Naive thymus-derived CD4-positive, alpha-beta T cell (primary cell): ENCODE measurements at regions not wholly inside any gene's neighbourhood (a gene's known extent, or its start where the extent isn't known, plus 50 kb on each side); places are given as distances from the start of the nearest gene placed in this dataset.

Source experiments
- ATAC-seq: fragments of 150-1000 bp; cut with Tn5 transposase; 2 replicates; pipeline ENCODE4 v1.10.0; 2021; ENCODE audit warnings: mild to moderate bottlenecking, moderate library complexity
- CTCF ChIA-PET: fragments of 350-600 bp; sonication (Branson Sonifier 250); formaldehyde crosslinking; loops from one replicate; lab custom pipeline; 2021; ENCODE audit warnings: antibody characterized with exemption; lab: Charles Lee
- POLR2A ChIA-PET: fragments of 350-600 bp; sonication (Branson Sonifier 250); formaldehyde crosslinking; loops from one replicate; lab custom pipeline; 2021; ENCODE audit warnings: antibody characterized with exemption, inconsistent platforms; lab: Charles Lee
- DNase-seq, 9 donors: peaks; one replicate each; pipeline versions ENCODE4 v3.0.0 to v3.0.0-alpha.2; 2020 to 2022; ENCODE audit warnings: mixed read lengths in 1 of 9
- H3K27ac ChIP-seq: one replicate; pipeline ENCODE4 v1.7.0; 2013; ENCODE audit warnings: mild to moderate bottlenecking, low read depth, low read length, moderate library complexity
- H3K27me3 ChIP-seq, 2 donors: one replicate each; pipeline ENCODE4 v1.7.0; 2013; ENCODE audit warnings: low read length in 2 of 2, mild to moderate bottlenecking in 2 of 2, moderate library complexity in 2 of 2; ENCODE audit not compliant: control insufficient read depth in 2 of 2, insufficient read depth in 2 of 2
- H3K36me3 ChIP-seq, 3 experiments: 1 replicate in 2 of 3; 2 replicates in 1 of 3; pipeline ENCODE4 v1.7.0; 2013; ENCODE audit warnings: low read length in 3 of 3, mild to moderate bottlenecking in 3 of 3, moderate library complexity in 1 of 3; ENCODE audit not compliant: insufficient read depth in 3 of 3, control insufficient read depth in 2 of 3
- H3K4me1 ChIP-seq, 2 donors: one replicate each; pipeline ENCODE4 v1.7.0; 2013; ENCODE audit warnings: low read length in 2 of 2, mild to moderate bottlenecking in 2 of 2, moderate library complexity in 1 of 2; ENCODE audit not compliant: control insufficient read depth in 2 of 2, insufficient read depth in 2 of 2
- H3K4me3 ChIP-seq: 2 replicates; pipeline ENCODE4 v1.7.0; 2013; ENCODE audit warnings: mild to moderate bottlenecking, low read length
- H3K9me3 ChIP-seq, 3 experiments: 1 replicate in 2 of 3; 2 replicates in 1 of 3; pipeline ENCODE4 v1.7.0; 2013; ENCODE audit warnings: low read length in 3 of 3; ENCODE audit not compliant: control insufficient read depth in 2 of 3
- H3K27ac Mint-ChIP-seq, 9 donors: one replicate each; pipeline ENCODE4 v1.8.0; 2020 to 2022; ENCODE audit warnings: mixed read lengths in 9 of 9, mild to moderate bottlenecking in 8 of 9, moderate library complexity in 5 of 9, inconsistent platforms in 2 of 9
- H3K27me3 Mint-ChIP-seq, 5 donors: one replicate each; pipeline ENCODE4 v1.8.0; 2021 to 2022; ENCODE audit warnings: mixed read lengths in 5 of 5, mild to moderate bottlenecking in 1 of 5
- H3K36me3 Mint-ChIP-seq, 5 donors: one replicate each; pipeline ENCODE4 v1.8.0; 2020 to 2022; ENCODE audit warnings: mixed read lengths in 5 of 5, mild to moderate bottlenecking in 3 of 5, inconsistent platforms in 1 of 5
- H3K4me1 Mint-ChIP-seq, 7 donors: one replicate each; pipeline ENCODE4 v1.8.0; 2020 to 2022; ENCODE audit warnings: mixed read lengths in 7 of 7, mild to moderate bottlenecking in 3 of 7, inconsistent platforms in 1 of 7
- H3K4me3 Mint-ChIP-seq, 10 donors: one replicate each; pipeline ENCODE4 v1.8.0; 2020 to 2022; ENCODE audit warnings: mild to moderate bottlenecking in 10 of 10, mixed read lengths in 10 of 10, moderate library complexity in 6 of 10, inconsistent platforms in 2 of 10
- H3K9me3 Mint-ChIP-seq, 11 donors: one replicate each; pipeline ENCODE4 v1.8.0; 2020 to 2022; ENCODE audit warnings: mixed read lengths in 11 of 11, mild to moderate bottlenecking in 4 of 11, inconsistent platforms in 1 of 11, moderate library complexity in 1 of 11
- intact Hi-C, 2 donors: fragments of 100-400 bp; cut with micrococcal nuclease; formaldehyde crosslinking; loops; one replicate each; pipeline ENCODE4 v1.15.1; 2023

DNA sequence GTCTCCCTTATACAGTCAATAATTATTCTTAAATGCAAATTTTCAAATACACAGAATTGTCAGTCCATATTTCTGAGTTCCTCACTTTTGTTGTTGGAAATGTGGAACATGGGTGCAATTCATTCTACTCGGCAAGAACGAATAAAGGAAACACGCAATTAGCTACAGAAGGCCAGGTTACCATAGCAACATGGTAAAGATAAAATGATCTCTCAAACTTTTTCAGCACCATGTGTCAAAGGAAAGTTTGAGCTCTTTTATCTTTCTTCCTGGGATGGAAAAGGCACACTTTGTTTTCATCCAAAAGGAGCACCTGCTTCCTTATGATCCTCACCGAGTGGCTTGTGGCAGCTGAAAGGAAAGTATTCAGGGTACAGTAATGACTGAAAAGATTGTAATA, 595.0 kb downstream of the RPS29 start:
- H3K4me3 ChIP-seq = no peak overlapping the region
- no peaks in the 10 kb centered on the region for H3K9me3 ChIP-seq
- ATAC-seq (no peak), DNase-seq (no peak)
- H3K36me3 Mint-ChIP-seq = no peaks in the 10 kb centered on the region
- peaks cover 0 to 2% (median 0%) of the 10 kb centered on the region in 11 donors for H3K9me3 Mint-ChIP-seq
- ChIA-PET POLR2A (no interaction called here), CTCF (no interaction called here)
- H3K4me1 ChIP-seq = no peaks in the 10 kb centered on the region
- intact Hi-C loops = no loop called here
- H3K27ac ChIP-seq = no peak overlapping the region
- H3K27me3 Mint-ChIP-seq = peaks cover 0 to 6% (median 0%) of the 10 kb centered on the region in 5 donors
- no peaks in the 10 kb centered on the region for H3K4me1 Mint-ChIP-seq
- H3K36me3 ChIP-seq = no peaks in the 10 kb centered on the region
- H3K4me3 Mint-ChIP-seq = no peak overlapping the region
- no peaks in the 10 kb centered on the region for H3K27me3 ChIP-seq
- no peak overlapping the region for H3K27ac Mint-ChIP-seq

- Histone ChIP-seq H3K27me3 (no peaks in the 10 kb centered on the region), H3K9me3 (no peaks in the 10 kb centered on the region), H3K4me3 (no peak overlapping the region), H3K36me3 (no peaks in the 10 kb centered on the region), H3K4me1 (no peaks in the 10 kb centered on the region), H3K27ac (no peak overlapping the region)
- Mint-ChIP-seq H3K27ac (no peak overlapping the region), H3K27me3 (peaks cover 0 to 6% (median 0%) of the 10 kb centered on the region in 5 donors), H3K9me3 (peaks cover 0 to 8% (median 2%) of the 10 kb centered on the region in 11 donors), H3K4me1 (no peaks in the 10 kb centered on the region), H3K4me3 (no peak overlapping the region), H3K36me3 (no peaks in the 10 kb centered on the region)
- ChIA-PET POLR2A (no interaction called here), CTCF (no interaction called here)
- no peak for DNase-seq
- ATAC-seq = no peak
- intact Hi-C loops = no loop called here
These were observed 602.8 kb downstream of the RPS29 start for GRCh38 chr14:48983351-48983888.

GRCh38 chr14:48974994-48975393, 611.2 kb downstream of the RPS29 start:
- no peaks in the 10 kb centered on the region for H3K4me1 Mint-ChIP-seq
- ChIA-PET POLR2A (no interaction called here), CTCF (no interaction called here)
- intact Hi-C loops = no loop called here
- no peaks in the 10 kb centered on the region for H3K4me1 ChIP-seq
- no peak overlapping the region for H3K4me3 Mint-ChIP-seq
- no peaks in the 10 kb centered on the region for H3K36me3 ChIP-seq
- H3K36me3 Mint-ChIP-seq = no peaks in the 10 kb centered on the region
- peaks cover 0 to 22% (median 2%) of the 10 kb centered on the region in 11 donors for H3K9me3 Mint-ChIP-seq
- H3K27me3 ChIP-seq = no peaks in the 10 kb centered on the region
- H3K27ac Mint-ChIP-seq = no peak overlapping the region
- no peak for ATAC-seq
- DNase-seq = no peak
- peaks cover 0 to 4% (median 0%) of the 10 kb centered on the region in 5 donors for H3K27me3 Mint-ChIP-seq
- no peak overlapping the region for H3K4me3 ChIP-seq
- H3K27ac ChIP-seq = no peak overlapping the region
- H3K9me3 ChIP-seq = no peaks in the 10 kb centered on the region

DNA sequence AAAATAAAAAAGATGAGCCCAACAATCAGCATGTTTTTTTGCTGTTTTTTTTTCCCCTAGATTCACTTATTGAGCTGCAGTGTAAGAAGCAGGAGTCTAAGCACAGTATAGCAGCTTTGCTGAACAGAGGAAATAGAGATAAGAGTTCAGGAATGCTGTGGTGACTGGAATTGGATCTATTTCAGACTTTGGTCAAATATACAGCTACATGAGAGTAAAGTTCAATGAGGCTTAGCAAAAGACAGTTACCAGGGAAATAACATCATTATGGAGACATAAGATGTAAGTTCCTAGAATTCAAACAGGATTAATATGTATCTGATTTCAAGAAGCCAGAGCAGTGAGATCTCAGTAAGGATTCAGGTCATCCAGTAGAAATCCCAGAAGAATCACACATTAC, 613.0 kb downstream of the RPS29 start:
- no peak overlapping the region for H3K27ac Mint-ChIP-seq
- no peaks in the 10 kb centered on the region for H3K27me3 ChIP-seq
- H3K9me3 ChIP-seq = no peaks in the 10 kb centered on the region
- H3K4me3 Mint-ChIP-seq = no peak overlapping the region
- POLR2A ChIA-PET = no interaction called here
- peaks cover 0 to 14% (median 1%) of the 10 kb centered on the region in 11 donors for H3K9me3 Mint-ChIP-seq
- CTCF ChIA-PET = no interaction called here
- H3K27ac ChIP-seq = no peak overlapping the region
- intact Hi-C loops = no loop called here
- H3K36me3 Mint-ChIP-seq = no peaks in the 10 kb centered on the region
- DNase-seq (no peak), ATAC-seq (no peak)
- H3K4me1 Mint-ChIP-seq = no peaks in the 10 kb centered on the region
- no peaks in the 10 kb centered on the region for H3K36me3 ChIP-seq
- no peak overlapping the region for H3K4me3 ChIP-seq
- peaks cover 0 to 5% (median 4%) of the 10 kb centered on the region in 5 donors for H3K27me3 Mint-ChIP-seq
- H3K4me1 ChIP-seq = no peaks in the 10 kb centered on the region

- Mint-ChIP-seq H3K9me3 (peaks cover 0 to 14% (median 1%) of the 10 kb centered on the region in 11 donors), H3K4me3 (no peak overlapping the region), H3K4me1 (no peaks in the 10 kb centered on the region), H3K27me3 (peaks cover 0 to 8% (median 5%) of the 10 kb centered on the region in 5 donors), H3K27ac (no peak overlapping the region), H3K36me3 (no peaks in the 10 kb centered on the region)
- Histone ChIP-seq H3K4me1 (no peaks in the 10 kb centered on the region), H3K36me3 (no peaks in the 10 kb centered on the region), H3K4me3 (no peak overlapping the region), H3K27ac (no peak overlapping the region), H3K9me3 (no peaks in the 10 kb centered on the region), H3K27me3 (no peaks in the 10 kb centered on the region)
- intact Hi-C loops = no loop called here
- ChIA-PET CTCF (interaction anchor here (0.7 kb wide), 1 partner anchor 67 kb away, joined by 3 read pairs; no protein-coding TSS in a partner anchor), POLR2A (no interaction called here)
- no peak for ATAC-seq
- DNase-seq = no peak
These were observed 615.2 kb downstream of the RPS29 start for GRCh38 chr14:48970943-48971342.

- H3K27me3 Mint-ChIP-seq = peaks cover 0 to 13% (median 5%) of the 10 kb centered on the region in 5 donors
- no peak for ATAC-seq
- POLR2A ChIA-PET = no interaction called here
- no peak for DNase-seq
- Histone ChIP-seq H3K36me3 (no peaks in the 10 kb centered on the region), H3K9me3 (no peaks in the 10 kb centered on the region), H3K4me1 (no peaks in the 10 kb centered on the region), H3K4me3 (no peak overlapping the region), H3K27me3 (no peaks in the 10 kb centered on the region), H3K27ac (no peak overlapping the region)
- CTCF ChIA-PET = no interaction called here
- H3K36me3 Mint-ChIP-seq = no peaks in the 10 kb centered on the region
- no peak overlapping the region for H3K27ac Mint-ChIP-seq
- no peaks in the 10 kb centered on the region for H3K4me1 Mint-ChIP-seq
- H3K9me3 Mint-ChIP-seq = peaks cover 0 to 3% (median 0%) of the 10 kb centered on the region in 11 donors
- intact Hi-C loops = no loop called here
- H3K4me3 Mint-ChIP-seq = no peak overlapping the region
These were observed 618.8 kb downstream of the RPS29 start for GRCh38 chr14:48967419-48967818.

DNA sequence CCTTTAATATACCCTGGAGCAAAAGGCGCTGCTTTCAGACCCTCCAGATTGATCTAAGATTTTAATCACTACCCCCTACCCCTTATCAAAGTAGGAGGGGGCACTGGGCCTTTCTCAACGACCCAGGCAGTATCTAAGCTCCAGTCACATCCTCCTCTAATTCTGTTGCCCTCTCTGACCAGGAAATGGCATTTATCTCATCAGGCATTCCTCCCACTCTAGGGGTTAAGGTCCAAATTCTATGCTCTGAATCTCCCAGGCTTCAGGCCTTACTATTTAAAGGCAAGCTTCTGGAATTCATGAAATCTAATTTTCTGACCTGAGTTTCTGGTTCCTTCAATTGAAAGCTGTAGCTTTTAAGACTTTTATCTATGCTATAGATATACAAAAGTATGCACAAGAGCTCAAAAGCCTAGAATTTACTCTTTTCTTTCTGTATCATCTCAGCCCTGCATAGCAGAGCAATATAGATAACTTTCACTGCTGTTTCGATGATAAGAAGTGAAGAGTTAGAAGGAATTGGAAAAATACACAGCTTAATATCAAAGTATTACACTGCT, 622.9 kb downstream of the RPS29 start:
- Histone ChIP-seq H3K27ac (no peak overlapping the region), H3K4me3 (no peak overlapping the region), H3K36me3 (no peaks in the 10 kb centered on the region), H3K27me3 (no peaks in the 10 kb centered on the region), H3K4me1 (no peaks in the 10 kb centered on the region), H3K9me3 (no peaks in the 10 kb centered on the region)
- no peak overlapping the region for H3K4me3 Mint-ChIP-seq
- H3K9me3 Mint-ChIP-seq = peaks cover 0 to 9% (median 2%) of the 10 kb centered on the region in 11 donors
- DNase-seq (no peak), ATAC-seq (no peak)
- ChIA-PET CTCF (no interaction called here), POLR2A (no interaction called here)
- H3K27me3 Mint-ChIP-seq = peaks cover 0 to 8% (median 0%) of the 10 kb centered on the region in 5 donors
- H3K4me1 Mint-ChIP-seq = no peaks in the 10 kb centered on the region
- H3K36me3 Mint-ChIP-seq = no peaks in the 10 kb centered on the region
- no peak overlapping the region for H3K27ac Mint-ChIP-seq
- intact Hi-C loops = no loop called here
